ENCODE measurements at regions not wholly inside any gene's neighbourhood (a gene's known extent, or its start where the extent isn't known, plus 50 kb on each side); places are given as distances from the start of the nearest gene placed in this dataset.

DNA sequence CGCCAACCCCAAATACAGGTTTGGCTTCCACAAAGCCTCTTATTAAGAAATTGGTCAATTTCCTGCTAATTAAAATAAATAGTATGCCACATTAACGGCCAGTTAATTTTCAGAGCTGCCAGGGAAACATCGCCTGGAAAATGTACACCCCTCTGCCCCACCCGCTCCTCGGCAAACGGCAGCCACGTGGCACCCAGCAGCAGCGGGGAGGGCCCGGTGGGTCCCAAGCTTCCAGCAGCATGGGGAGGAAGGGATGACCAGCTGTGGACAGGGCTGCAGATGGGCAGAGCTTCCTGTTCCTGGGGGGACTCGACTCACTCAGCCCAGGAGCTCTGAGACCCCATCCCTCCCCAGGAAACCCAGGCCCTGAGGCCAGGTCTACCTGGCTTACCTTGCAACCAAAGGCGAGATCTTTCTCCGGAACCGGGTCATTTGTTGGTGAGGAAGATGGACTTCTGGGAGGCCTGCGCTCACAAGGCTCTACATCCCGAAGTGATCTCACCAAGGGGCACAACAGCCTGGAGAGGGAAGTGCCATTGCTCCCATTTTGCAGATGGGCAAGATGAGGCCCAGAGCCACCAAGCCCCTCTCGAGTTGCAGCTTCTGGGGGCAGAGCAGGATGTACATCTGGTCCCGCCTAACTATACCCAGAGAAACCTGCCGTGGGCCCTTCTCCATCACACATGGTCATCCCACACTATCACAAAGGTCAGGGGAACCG lies 68.3 kb downstream of the IGLL1 start:
- TF ChIP-seq CTBP1 (IDR thresholded peaks at IDR 0.05; ENCODE audit: borderline replicate concordance): no peak

DNA sequence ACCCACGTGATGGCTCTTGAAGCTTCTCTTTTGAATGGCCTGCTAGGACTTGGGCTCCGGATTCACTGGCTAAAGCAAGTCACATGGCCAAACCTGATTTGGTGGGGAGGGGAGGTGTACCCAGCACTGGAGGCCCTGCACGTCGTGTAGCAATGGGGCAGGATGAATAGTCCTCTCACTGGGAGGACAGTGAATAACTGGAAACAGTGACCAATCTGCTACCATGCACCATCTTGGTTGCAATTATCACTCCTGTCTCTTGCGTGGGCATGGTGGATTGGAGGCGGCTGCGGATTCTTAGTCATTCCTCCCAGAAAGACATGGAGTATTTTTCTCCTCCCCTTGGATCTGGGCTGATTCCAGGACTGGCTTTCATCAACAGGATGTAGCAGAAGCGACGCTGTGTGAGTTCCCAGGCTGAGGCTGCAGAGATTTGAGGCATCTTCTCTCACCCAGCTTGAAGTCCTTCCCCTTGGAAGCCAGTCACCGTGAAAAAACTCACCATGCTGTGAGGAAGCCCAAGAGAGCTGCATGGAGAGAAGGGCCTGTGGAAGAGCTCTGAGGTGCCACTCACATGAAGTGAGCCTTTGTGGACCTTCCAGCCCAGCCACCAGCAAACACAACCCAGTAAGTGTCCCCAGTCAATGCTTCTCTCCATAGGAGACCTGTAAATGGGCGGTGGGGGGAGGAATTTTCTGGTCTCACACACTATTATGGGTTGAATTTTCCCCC lies 70.4 kb downstream of the IGLL1 start:
- ChIA-PET CTCF (no interaction called here), POLR2A (no interaction called here)
- DNase-seq (ENCODE audit: extremely low spot score): no peak
- no peak for TF ChIP-seq L3MBTL2 (conservative IDR thresholded peaks at IDR 0.05)
- TF ChIP-seq CTBP1 (IDR thresholded peaks at IDR 0.05; ENCODE audit: borderline replicate concordance): no peak
- TF ChIP-seq ELF4 (IDR thresholded peaks at IDR 0.05): no peak
- no peak for TF ChIP-seq LEF1 (IDR thresholded peaks at IDR 0.05; ENCODE audit: borderline replicate concordance)
- no peak for TF ChIP-seq FOXA1 (IDR thresholded peaks at IDR 0.05)
- no peak for TF ChIP-seq HDGF (IDR thresholded peaks at IDR 0.05; ENCODE audit: borderline replicate concordance)
- no peak for TF ChIP-seq TARDBP (IDR thresholded peaks at IDR 0.05)
- no peak for TF ChIP-seq BHLHE40 (IDR thresholded peaks at IDR 0.05; ENCODE audit: borderline replicate concordance)

More for the DNA sequence above, 68.3 kb downstream of the IGLL1 start:
- DNase-seq (ENCODE audit: extremely low spot score): no peak
- ChIA-PET POLR2A (no interaction called here), CTCF (no interaction called here)

DNA sequence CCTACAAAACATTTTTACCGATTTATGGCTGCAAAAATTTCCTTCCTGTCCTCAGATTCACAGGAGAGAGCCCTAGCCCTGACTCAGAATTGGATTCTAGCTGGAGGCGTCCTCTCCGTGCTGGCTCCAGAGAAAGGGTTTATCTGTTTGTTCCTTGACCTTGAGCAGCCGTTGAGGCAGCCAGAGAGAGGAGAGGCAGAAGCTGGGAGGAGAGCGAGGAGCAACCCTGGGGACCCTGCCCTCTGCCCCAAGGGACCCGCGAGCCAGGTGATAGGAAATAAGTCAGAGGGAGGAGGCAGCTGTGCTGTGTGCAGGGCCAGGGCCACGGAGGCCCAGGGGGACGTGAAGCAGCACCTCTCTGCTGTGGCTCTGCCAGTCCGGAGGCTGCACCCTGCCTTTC lies 75.6 kb downstream of the IGLL1 start:
- POLR2A ChIA-PET: no interaction called here
- CTCF ChIA-PET: no interaction called here
- TF ChIP-seq FOXA1 (IDR thresholded peaks at IDR 0.05) (no peak), SP1 (IDR thresholded peaks at IDR 0.05) (no peak), FOXK2 (IDR thresholded peaks at IDR 0.05) (no peak), ELF4 (IDR thresholded peaks at IDR 0.05) (no peak), LEF1 (IDR thresholded peaks at IDR 0.05; ENCODE audit: borderline replicate concordance) (no peak), CTBP1 (IDR thresholded peaks at IDR 0.05; ENCODE audit: borderline replicate concordance) (no peak), NFRKB (IDR thresholded peaks at IDR 0.05) (no peak), BHLHE40 (IDR thresholded peaks at IDR 0.05; ENCODE audit: borderline replicate concordance) (no peak), ARNT (IDR thresholded peaks at IDR 0.05) (no peak)
- TF ChIP-seq, protein P1, sequence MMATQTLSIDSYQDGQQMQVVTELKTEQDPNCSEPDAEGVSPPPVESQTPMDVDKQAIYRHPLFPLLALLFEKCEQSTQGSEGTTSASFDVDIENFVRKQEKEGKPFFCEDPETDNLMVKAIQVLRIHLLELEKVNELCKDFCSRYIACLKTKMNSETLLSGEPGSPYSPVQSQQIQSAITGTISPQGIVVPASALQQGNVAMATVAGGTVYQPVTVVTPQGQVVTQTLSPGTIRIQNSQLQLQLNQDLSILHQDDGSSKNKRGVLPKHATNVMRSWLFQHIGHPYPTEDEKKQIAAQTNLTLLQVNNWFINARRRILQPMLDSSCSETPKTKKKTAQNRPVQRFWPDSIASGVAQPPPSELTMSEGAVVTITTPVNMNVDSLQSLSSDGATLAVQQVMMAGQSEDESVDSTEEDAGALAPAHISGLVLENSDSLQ (IDR thresholded peaks at IDR 0.05): no peak
- DNase-seq (ENCODE audit: extremely low spot score): no peak

DNA sequence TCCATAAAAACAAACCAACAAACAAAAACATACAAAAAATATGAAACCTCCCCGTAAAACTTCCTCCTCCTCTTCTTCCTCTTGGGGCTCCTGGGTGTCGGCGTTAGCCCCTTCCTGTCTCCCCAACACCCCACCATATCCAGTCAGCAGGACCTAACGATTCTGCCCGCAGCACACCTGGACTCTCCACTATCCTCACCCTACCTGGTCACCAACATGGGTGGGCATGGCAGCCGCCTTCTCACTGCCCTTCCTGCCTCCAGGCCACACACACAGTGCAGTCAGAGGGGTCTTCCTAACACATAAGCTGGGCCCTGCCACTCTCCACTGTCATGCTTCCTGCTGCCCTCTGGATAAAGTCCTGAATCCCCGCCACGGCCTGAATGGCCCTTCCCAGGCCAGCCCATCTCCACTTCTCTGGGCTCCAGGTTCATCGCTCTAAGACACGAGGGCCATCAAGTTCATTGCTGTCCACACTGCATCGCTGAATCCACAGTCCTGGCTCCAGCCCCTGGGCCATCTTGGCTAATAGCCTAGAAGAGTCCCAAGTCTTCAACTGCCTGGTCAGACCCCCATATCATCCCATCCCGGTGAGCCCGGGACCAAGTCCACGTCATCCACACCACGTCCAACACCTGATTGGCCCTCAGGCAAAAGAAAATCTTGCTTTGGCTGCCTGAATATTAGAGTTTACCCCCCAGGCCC lies 76.2 kb downstream of the IGLL1 start:
- ChIA-PET CTCF (no interaction called here), POLR2A (no interaction called here)
- TF ChIP-seq NFRKB (IDR thresholded peaks at IDR 0.05) (no peak), CTBP1 (IDR thresholded peaks at IDR 0.05; ENCODE audit: borderline replicate concordance) (no peak), SP1 (IDR thresholded peaks at IDR 0.05) (no peak), FOXM1 (IDR thresholded peaks at IDR 0.05; ENCODE audit: borderline replicate concordance) (no peak), SUZ12 (IDR thresholded peaks at IDR 0.05) (no peak), ARNT (IDR thresholded peaks at IDR 0.05) (no peak), BHLHE40 (IDR thresholded peaks at IDR 0.05; ENCODE audit: borderline replicate concordance) (no peak), L3MBTL2 (conservative IDR thresholded peaks at IDR 0.05) (no peak), TARDBP (IDR thresholded peaks at IDR 0.05) (no peak)
- TF ChIP-seq, protein P1 (IDR thresholded peaks at IDR 0.05): no peak
- no peak for DNase-seq (ENCODE audit: extremely low spot score)

DNA sequence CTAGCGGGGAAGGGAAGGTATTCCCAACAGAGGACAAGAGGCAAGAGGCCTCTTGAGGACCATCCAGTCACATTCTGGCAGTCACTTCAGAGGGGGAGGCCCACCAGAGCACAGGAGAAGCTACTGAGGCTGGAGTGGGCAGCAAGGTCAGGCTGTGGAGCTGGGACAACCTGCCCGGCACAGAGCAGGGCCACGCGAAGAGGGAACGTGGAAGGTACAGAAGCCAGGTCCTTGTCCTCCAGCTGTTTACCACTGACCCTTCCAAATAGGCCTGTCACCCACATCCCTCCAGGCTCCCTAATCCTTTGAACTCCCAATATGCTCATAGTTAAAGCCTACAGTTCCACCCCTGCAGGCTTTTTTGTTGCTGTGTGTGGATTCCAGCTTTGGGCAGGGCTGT lies 76.9 kb downstream of the IGLL1 start:
- POLR2A ChIA-PET: no interaction called here
- CTCF ChIA-PET: no interaction called here
- TF ChIP-seq ARNT (IDR thresholded peaks at IDR 0.05): no peak
- TF ChIP-seq FOXK2 (IDR thresholded peaks at IDR 0.05): no peak
- TF ChIP-seq NFRKB (IDR thresholded peaks at IDR 0.05): no peak
- DNase-seq (ENCODE audit: extremely low spot score): no peak

DNA sequence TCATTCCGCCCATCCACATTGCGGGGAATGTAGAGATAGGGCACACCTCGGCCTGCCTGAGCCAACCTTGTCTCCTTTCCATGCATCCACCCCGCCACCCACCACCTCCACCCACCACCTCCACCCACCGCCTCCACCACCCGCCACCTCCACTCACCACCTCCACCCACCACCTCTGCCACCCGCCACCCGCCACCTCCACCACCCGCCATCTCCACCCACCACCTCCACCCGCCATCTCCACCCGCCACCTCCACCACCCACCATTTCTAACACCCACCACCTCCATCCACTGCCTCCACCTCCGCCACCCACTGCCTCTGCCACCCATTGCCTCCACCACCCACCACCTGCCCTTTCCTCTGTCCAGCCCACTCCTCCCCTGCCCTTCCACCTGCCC lies 78.4 kb downstream of the IGLL1 start:
- DNase-seq (ENCODE audit: extremely low spot score): no peak
- no peak for TF ChIP-seq FOXK2 (IDR thresholded peaks at IDR 0.05)
- no peak for TF ChIP-seq LEF1 (IDR thresholded peaks at IDR 0.05; ENCODE audit: borderline replicate concordance)
- no peak for TF ChIP-seq SUZ12 (IDR thresholded peaks at IDR 0.05)
- no peak for TF ChIP-seq CTBP1 (IDR thresholded peaks at IDR 0.05; ENCODE audit: borderline replicate concordance)
- no peak for TF ChIP-seq ELF4 (IDR thresholded peaks at IDR 0.05)
- no peak for TF ChIP-seq SP1 (IDR thresholded peaks at IDR 0.05)
- TF ChIP-seq ARNT (IDR thresholded peaks at IDR 0.05): no peak
- TF ChIP-seq, protein P1 (IDR thresholded peaks at IDR 0.05): no peak
- no peak for TF ChIP-seq BHLHE40 (IDR thresholded peaks at IDR 0.05; ENCODE audit: borderline replicate concordance)
- no peak for TF ChIP-seq L3MBTL2 (conservative IDR thresholded peaks at IDR 0.05)
- TF ChIP-seq FOXA1 (IDR thresholded peaks at IDR 0.05): no peak
- TF ChIP-seq FOXM1 (IDR thresholded peaks at IDR 0.05; ENCODE audit: borderline replicate concordance): no peak
- TF ChIP-seq TARDBP (IDR thresholded peaks at IDR 0.05): no peak
- no peak for TF ChIP-seq ZNF384 (IDR thresholded peaks at IDR 0.05)
- no peak for TF ChIP-seq NFRKB (IDR thresholded peaks at IDR 0.05)
- no peak for TF ChIP-seq HDGF (IDR thresholded peaks at IDR 0.05; ENCODE audit: borderline replicate concordance)
- ChIA-PET POLR2A (no interaction called here), CTCF (no interaction called here)
